Lower leg skin (tissue), 3 donors: ENCODE measurements at regions not wholly inside any gene's neighbourhood (a gene's known extent, or its start where the extent isn't known, plus 50 kb on each side); places are given as distances from the start of the nearest gene placed in this dataset.

Experiments
- CTCF ChIP-seq, 3 donors: fragments of 450-650 bp; IDR thresholded peaks; one replicate each; pipeline ENCODE4 v1.5.1; 2016; ENCODE audit warnings: antibody characterized with exemption in 3 of 3, mild to moderate bottlenecking in 3 of 3, moderate library complexity in 2 of 3
- POLR2A ChIP-seq, 2 donors: fragments of 450-650 bp; IDR thresholded peaks; one replicate each; pipeline ENCODE4 v1.6.1; 2016 to 2017; ENCODE audit warnings: antibody characterized with exemption in 2 of 2, mild to moderate bottlenecking in 1 of 2, moderate library complexity in 1 of 2

GRCh38 chrX:18101087-18101486 lies 119.6 kb downstream of the BEND2 start:
- TF ChIP-seq CTCF (IDR thresholded peaks at IDR 0.05) (no peak), POLR2A (IDR thresholded peaks at IDR 0.05) (no peak)
